Thyroid gland (tissue), 4 donors: ENCODE measurements at regions not wholly inside any gene's neighbourhood (a gene's known extent, or its start where the extent isn't known, plus 50 kb on each side); places are given as distances from the start of the nearest gene placed in this dataset.

Source experiments
- DNase-seq, 2 donors: peaks; one replicate each; pipeline ENCODE4 v3.0.0-alpha.2; 2019
- H3K27ac ChIP-seq, 3 donors: fragments of 200-600 bp; sonication (generic); 1 replicate in 2 of 3; 2 replicates in 1 of 3; pipeline ENCODE4 v1.5.1; 2016 to 2019; ENCODE audit warnings: mild to moderate bottlenecking in 1 of 3, moderate library complexity in 1 of 3
- H3K27me3 ChIP-seq: fragments of 200-600 bp; sonication (generic); one replicate; pipeline ENCODE4 v1.5.1; 2019
- H3K36me3 ChIP-seq, 2 donors: fragments of 200-600 bp; sonication (generic); one replicate each; pipeline ENCODE4 v1.5.1; 2016 to 2019
- H3K4me1 ChIP-seq, 2 donors: fragments of 200-600 bp; sonication (generic); one replicate each; pipeline ENCODE4 v1.5.1; 2017 to 2019
- H3K4me3 ChIP-seq, 3 donors: fragments of 200-600 bp; sonication (generic); replicated peaks in 1 of 3; 1 replicate in 2 of 3; 2 replicates in 1 of 3; pipeline ENCODE4 v1.5.1; 2016; ENCODE audit warnings: mild to moderate bottlenecking in 1 of 3
- H3K9me3 ChIP-seq: fragments of 200-600 bp; sonication (generic); one replicate; pipeline ENCODE4 v1.5.1; 2017
- CTCF ChIP-seq, 6 experiments: fragments of 200-600 bp in 3 of 6; fragments of 450-650 bp in 3 of 6; sonication (generic) in 3 of 6; IDR thresholded peaks; one replicate each; pipeline ENCODE4 v1.5.1; 2016 to 2019; ENCODE audit warnings: antibody characterized with exemption in 6 of 6, mild to moderate bottlenecking in 2 of 6, inconsistent platforms in 1 of 6, moderate library complexity in 1 of 6
- POLR2A ChIP-seq, 2 donors: fragments of 450-650 bp; IDR thresholded peaks; one replicate each; pipeline ENCODE4 v1.6.1; 2017; ENCODE audit warnings: antibody characterized with exemption in 2 of 2, mild to moderate bottlenecking in 2 of 2, moderate library complexity in 1 of 2
- WGBS, 2 donors: methylation state at CpG; one replicate each; pipeline ENCODE4 v1.1.5; 2017; 5-methylcytosine and 5-hydroxymethylcytosine counted together
- intact Hi-C: fragments of 100-400 bp; cut with DNase I; formaldehyde crosslinking; loops from one replicate; pipeline ENCODE4 v1.15.1; 2023

GRCh38 chr4:24642981-24643547 is 58.7 kb upstream of the DHX15 start:
- H3K4me3 ChIP-seq, result no peak overlapping the region
- TF ChIP-seq POLR2A (IDR thresholded peaks at IDR 0.05) (no peak), CTCF (IDR thresholded peaks at IDR 0.05) (no peak)
- H3K36me3 ChIP-seq, result no peaks in the 10 kb centered on the region
- H3K4me1 ChIP-seq, result no peaks in the 10 kb centered on the region
- WGBS, 2 donors, result 50 to 72% methylated on average over 3 of the region's 3 CpGs
- intact Hi-C loops, result no loop called here
- no peak overlapping the region for H3K27ac ChIP-seq
- H3K27me3 ChIP-seq, result no peaks in the 10 kb centered on the region
- H3K9me3 ChIP-seq, result no peaks in the 10 kb centered on the region
- DNase-seq, result no peak

- no peaks in the 10 kb centered on the region for H3K36me3 ChIP-seq
- no peak overlapping the region for H3K4me3 ChIP-seq
- 82 to 83% methylated on average over 8 of the region's 8 CpGs for WGBS, 2 donors
- no peaks in the 10 kb centered on the region for H3K9me3 ChIP-seq
- no peaks in the 10 kb centered on the region for H3K27me3 ChIP-seq
- no peak overlapping the region for H3K27ac ChIP-seq
- no peak for TF ChIP-seq CTCF (IDR thresholded peaks at IDR 0.05)
- no peak for TF ChIP-seq POLR2A (IDR thresholded peaks at IDR 0.05)
- DNase-seq, result no peak
- intact Hi-C loops, result no loop called here
- no peaks in the 10 kb centered on the region for H3K4me1 ChIP-seq
Measured at GRCh38 chr4:24643774-24644520, 59.6 kb upstream of the DHX15 start.

- 71 to 81% methylated on average over 6 of the region's 6 CpGs for WGBS, 2 donors
- TF ChIP-seq POLR2A (IDR thresholded peaks at IDR 0.05) (no peak), CTCF (IDR thresholded peaks at IDR 0.05) (no peak)
- H3K4me3 ChIP-seq, result no peak overlapping the region
- DNase-seq, result no peak
- no peaks in the 10 kb centered on the region for H3K36me3 ChIP-seq
- H3K9me3 ChIP-seq, result no peaks in the 10 kb centered on the region
- H3K27me3 ChIP-seq, result no peaks in the 10 kb centered on the region
- intact Hi-C loops, result no loop called here
- no peaks in the 10 kb centered on the region for H3K4me1 ChIP-seq
- H3K27ac ChIP-seq, result no peak overlapping the region
Measured at GRCh38 chr4:24644983-24645764, 60.8 kb upstream of the DHX15 start.

GRCh38 chr4:24645765-24646550 is 61.6 kb upstream of the DHX15 start:
- no peak for TF ChIP-seq CTCF (IDR thresholded peaks at IDR 0.05)
- Histone ChIP-seq H3K27me3 (no peaks in the 10 kb centered on the region), H3K9me3 (no peaks in the 10 kb centered on the region), H3K4me3 (no peak overlapping the region), H3K36me3 (no peaks in the 10 kb centered on the region), H3K4me1 (no peaks in the 10 kb centered on the region), H3K27ac (no peak overlapping the region)
- intact Hi-C loops, result no loop called here
- DNase-seq, result no peak
- 70 to 80% methylated on average over 4 of the region's 4 CpGs for WGBS, 2 donors
